Right lobe of liver (tissue), 4 donors: ENCODE measurements at regions not wholly inside any gene's neighbourhood (a gene's known extent, or its start where the extent isn't known, plus 50 kb on each side); places are given as distances from the start of the nearest gene placed in this dataset.

Source experiments
- CTCF ChIP-seq, 4 donors: fragments of 200-600 bp in 3 of 4; fragments of 450-650 bp in 1 of 4; IDR thresholded peaks; one replicate each; pipeline versions ENCODE4 v1.5.1 to v1.8.0; 2016 to 2022; ENCODE audit warnings: antibody characterized with exemption in 4 of 4, mild to moderate bottlenecking in 2 of 4
- POLR2A ChIP-seq: fragments of 450-650 bp; IDR thresholded peaks from one replicate; pipeline ENCODE4 v1.6.1; 2017; ENCODE audit warnings: antibody characterized with exemption, mild to moderate bottlenecking
- donor health status: DM: no; HTN: no; CAD: no.
- donor health status: DM: no; HTN: no; CAD: no.
- donor health status: DM: no; HTN: yes; CAD: no.

- TF ChIP-seq CTCF (IDR thresholded peaks at IDR 0.05) (no peak), POLR2A (no peak)
Measured at GRCh38 chr4:138437263-138437851, 195.2 kb upstream of the SLC7A11 start.
